ENCODE measurements at regions not wholly inside any gene's neighbourhood (a gene's known extent, or its start where the extent isn't known, plus 50 kb on each side); places are given as distances from the start of the nearest gene placed in this dataset.

DNA sequence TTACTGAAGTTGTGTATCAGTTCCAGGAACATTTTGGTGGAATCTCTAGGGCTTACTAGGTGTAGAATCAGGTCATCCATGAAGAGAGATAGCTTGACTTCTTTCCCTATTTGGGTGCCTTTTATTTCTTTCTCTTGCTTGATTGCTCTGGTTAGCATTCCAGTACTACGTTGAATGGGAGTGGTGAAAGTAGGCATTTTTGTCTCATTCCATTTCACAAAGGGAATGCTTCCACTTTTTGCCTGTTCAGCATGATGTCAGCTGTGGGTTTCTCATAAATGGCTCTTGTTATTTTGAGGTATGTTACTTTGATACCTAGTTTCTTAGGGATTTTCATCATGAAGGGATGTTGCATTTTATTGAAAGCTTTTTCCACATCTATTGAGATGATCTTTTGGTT lies 195.3 kb downstream of the MOXD1 start:
- peak; percentile 8 for DNase-seq (ENCODE audit: low spot score)
- Mint-ChIP-seq H3K27ac (no peak overlapping the region), H3K9me3 (peaks cover 8% of the 10 kb centered on the region), H3K4me1 (peaks cover 7% of the 10 kb centered on the region), H3K27me3 (ENCODE audit: insufficient read depth, low read depth) (no peaks in the 10 kb centered on the region), H3K36me3 (no peaks in the 10 kb centered on the region), H3K4me3 (no peak overlapping the region)
- Histone ChIP-seq H3K27me3 (no peaks in the 10 kb centered on the region), H3K27ac (no peak overlapping the region), H3K79me2 (ENCODE audit: low read depth) (no peaks in the 10 kb centered on the region), H2AFZ (replicated peaks) (no peak overlapping the region), H3K9ac (no peak overlapping the region), H3K4me2 (no peak overlapping the region), H3F3A (ENCODE audit: low read depth) (no peaks in the 10 kb centered on the region), H3K4me3 (no peak overlapping the region), H3K36me3 (no peaks in the 10 kb centered on the region), H4K20me1 (ENCODE audit: low read depth) (no peaks in the 10 kb centered on the region), H3K4me1 (no peaks in the 10 kb centered on the region), H3K9me3 (ENCODE audit: low read depth) (no peaks in the 10 kb centered on the region)
- TF ChIP-seq, protein P1, sequence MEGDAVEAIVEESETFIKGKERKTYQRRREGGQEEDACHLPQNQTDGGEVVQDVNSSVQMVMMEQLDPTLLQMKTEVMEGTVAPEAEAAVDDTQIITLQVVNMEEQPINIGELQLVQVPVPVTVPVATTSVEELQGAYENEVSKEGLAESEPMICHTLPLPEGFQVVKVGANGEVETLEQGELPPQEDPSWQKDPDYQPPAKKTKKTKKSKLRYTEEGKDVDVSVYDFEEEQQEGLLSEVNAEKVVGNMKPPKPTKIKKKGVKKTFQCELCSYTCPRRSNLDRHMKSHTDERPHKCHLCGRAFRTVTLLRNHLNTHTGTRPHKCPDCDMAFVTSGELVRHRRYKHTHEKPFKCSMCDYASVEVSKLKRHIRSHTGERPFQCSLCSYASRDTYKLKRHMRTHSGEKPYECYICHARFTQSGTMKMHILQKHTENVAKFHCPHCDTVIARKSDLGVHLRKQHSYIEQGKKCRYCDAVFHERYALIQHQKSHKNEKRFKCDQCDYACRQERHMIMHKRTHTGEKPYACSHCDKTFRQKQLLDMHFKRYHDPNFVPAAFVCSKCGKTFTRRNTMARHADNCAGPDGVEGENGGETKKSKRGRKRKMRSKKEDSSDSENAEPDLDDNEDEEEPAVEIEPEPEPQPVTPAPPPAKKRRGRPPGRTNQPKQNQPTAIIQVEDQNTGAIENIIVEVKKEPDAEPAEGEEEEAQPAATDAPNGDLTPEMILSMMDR (IDR thresholded peaks at IDR 0.05), result no peak
- TF ChIP-seq EZH2phosphoT487 (IDR thresholded peaks at IDR 0.05), result no peak
- no peak for TF ChIP-seq EZH2 (IDR thresholded peaks at IDR 0.05)

DNA sequence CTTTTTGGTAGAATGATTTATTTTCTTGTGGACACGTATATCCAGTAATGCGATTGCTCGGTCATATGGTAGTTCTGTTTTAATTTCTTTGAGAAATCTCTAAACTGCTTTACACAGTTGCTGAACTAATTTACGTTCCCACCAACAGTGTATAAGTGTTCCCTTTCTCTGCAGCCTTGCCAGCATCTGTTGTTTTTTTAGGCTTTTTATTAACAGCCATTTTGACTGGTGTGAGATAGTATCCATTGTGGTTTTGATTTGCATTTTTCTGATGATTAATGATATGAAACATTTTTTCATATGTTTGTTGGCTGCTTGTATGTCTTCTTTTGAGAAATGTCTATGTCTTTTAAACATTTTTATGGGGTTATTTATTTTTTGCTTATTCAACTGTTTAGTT lies 196.7 kb downstream of the MOXD1 start:
- Histone ChIP-seq H3K4me2 (no peak overlapping the region), H3K4me1 (no peaks in the 10 kb centered on the region), H2AFZ (replicated peaks) (no peak overlapping the region), H3K9ac (no peak overlapping the region), H3K27ac (no peak overlapping the region), H3K79me2 (ENCODE audit: low read depth) (no peaks in the 10 kb centered on the region), H3F3A (ENCODE audit: low read depth) (no peaks in the 10 kb centered on the region), H3K9me3 (ENCODE audit: low read depth) (no peaks in the 10 kb centered on the region), H3K36me3 (no peaks in the 10 kb centered on the region), H3K4me3 (no peak overlapping the region), H3K27me3 (no peaks in the 10 kb centered on the region), H4K20me1 (ENCODE audit: low read depth) (no peaks in the 10 kb centered on the region)
- DNase-seq (ENCODE audit: low spot score), result no peak
- no peaks in the 10 kb centered on the region for H3K36me3 Mint-ChIP-seq
- TF ChIP-seq EZH2phosphoT487 (IDR thresholded peaks at IDR 0.05) (no peak), EZH2 (IDR thresholded peaks at IDR 0.05) (no peak)
- TF ChIP-seq, protein P1 (IDR thresholded peaks at IDR 0.05), result no peak
- H3K27me3 Mint-ChIP-seq (ENCODE audit: insufficient read depth, low read depth), result no peaks in the 10 kb centered on the region
- peaks cover 6% of the 10 kb centered on the region for H3K9me3 Mint-ChIP-seq
- H3K27ac Mint-ChIP-seq, result no peak overlapping the region
- H3K4me3 Mint-ChIP-seq, result no peak overlapping the region
- H3K4me1 Mint-ChIP-seq, result peaks cover 7% of the 10 kb centered on the region

DNA sequence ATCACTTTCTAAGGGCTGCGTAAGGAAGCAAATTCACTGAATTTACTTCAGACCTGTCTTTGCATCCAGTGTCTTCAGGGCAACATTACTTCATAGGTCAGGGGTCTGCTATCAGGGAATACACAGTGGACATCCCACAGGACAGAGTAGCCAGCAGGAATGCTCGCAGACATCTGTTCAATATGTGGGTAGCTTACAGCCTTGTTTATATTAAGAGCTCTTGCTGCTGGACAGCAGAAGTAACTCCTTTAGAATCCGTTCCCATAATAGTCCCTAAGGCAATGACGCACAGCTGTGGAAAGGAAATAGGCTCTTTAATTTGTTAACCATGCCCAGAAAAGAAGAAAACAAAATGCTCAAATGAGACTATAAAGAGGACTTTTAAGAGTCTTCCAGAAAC lies 198.7 kb downstream of the MOXD1 start:
- H3K27me3 ChIP-seq, result no peaks in the 10 kb centered on the region
- H3K36me3 Mint-ChIP-seq, result no peaks in the 10 kb centered on the region
- no peak for DNase-seq (ENCODE audit: low spot score)
- H4K20me1 ChIP-seq (ENCODE audit: low read depth), result no peaks in the 10 kb centered on the region
- no peak overlapping the region for H3K4me2 ChIP-seq
- H3K27ac ChIP-seq, result no peak overlapping the region
- no peaks in the 10 kb centered on the region for H3K36me3 ChIP-seq
- no peak for TF ChIP-seq EZH2 (IDR thresholded peaks at IDR 0.05)
- no peak for TF ChIP-seq EZH2phosphoT487 (IDR thresholded peaks at IDR 0.05)
- TF ChIP-seq, protein P1 (IDR thresholded peaks at IDR 0.05), result no peak
- H3K4me3 ChIP-seq, result no peak overlapping the region
- no peaks in the 10 kb centered on the region for H3K79me2 ChIP-seq (ENCODE audit: low read depth)
- H3F3A ChIP-seq (ENCODE audit: low read depth), result no peaks in the 10 kb centered on the region
- H3K27me3 Mint-ChIP-seq (ENCODE audit: insufficient read depth, low read depth), result no peaks in the 10 kb centered on the region
- H2AFZ ChIP-seq (replicated peaks), result no peak overlapping the region
- H3K4me3 Mint-ChIP-seq, result no peak overlapping the region
- no peaks in the 10 kb centered on the region for H3K4me1 ChIP-seq
- no peaks in the 10 kb centered on the region for H3K9me3 ChIP-seq (ENCODE audit: low read depth)
- H3K9ac ChIP-seq, result no peak overlapping the region
- H3K27ac Mint-ChIP-seq, result no peak overlapping the region
- H3K4me1 Mint-ChIP-seq, result peaks cover 7% of the 10 kb centered on the region
- peaks cover 6% of the 10 kb centered on the region for H3K9me3 Mint-ChIP-seq

All from neural progenitor cell (in vitro differentiated cells).